HEK293 (cell line): ENCODE measurements at regions not wholly inside any gene's neighbourhood (a gene's known extent, or its start where the extent isn't known, plus 50 kb on each side); places are given as distances from the start of the nearest gene placed in this dataset.

ENCODE experiments used
- KLF7 ChIP-seq: fragments of 450-650 bp; formaldehyde crosslinking; IDR thresholded peaks from 2 replicates; pipeline ENCODE4 v1.5.1; 2016; ENCODE audit warnings: missing biosample characterization, missing genetic modification characterization, borderline replicate concordance
- TF ChIP-seq, protein P1 (sequence below): fragments of 450-650 bp; formaldehyde crosslinking; IDR thresholded peaks from 2 replicates; pipeline ENCODE4 v1.5.1; 2016; ENCODE audit warnings: missing biosample characterization, missing genetic modification characterization
- TF ChIP-seq, protein P2 (sequence below): fragments of 450-650 bp; formaldehyde crosslinking; IDR thresholded peaks from 2 replicates; pipeline ENCODE4 v1.5.1; 2016; ENCODE audit warnings: missing biosample characterization, missing genetic modification characterization

- TF ChIP-seq, protein P1, sequence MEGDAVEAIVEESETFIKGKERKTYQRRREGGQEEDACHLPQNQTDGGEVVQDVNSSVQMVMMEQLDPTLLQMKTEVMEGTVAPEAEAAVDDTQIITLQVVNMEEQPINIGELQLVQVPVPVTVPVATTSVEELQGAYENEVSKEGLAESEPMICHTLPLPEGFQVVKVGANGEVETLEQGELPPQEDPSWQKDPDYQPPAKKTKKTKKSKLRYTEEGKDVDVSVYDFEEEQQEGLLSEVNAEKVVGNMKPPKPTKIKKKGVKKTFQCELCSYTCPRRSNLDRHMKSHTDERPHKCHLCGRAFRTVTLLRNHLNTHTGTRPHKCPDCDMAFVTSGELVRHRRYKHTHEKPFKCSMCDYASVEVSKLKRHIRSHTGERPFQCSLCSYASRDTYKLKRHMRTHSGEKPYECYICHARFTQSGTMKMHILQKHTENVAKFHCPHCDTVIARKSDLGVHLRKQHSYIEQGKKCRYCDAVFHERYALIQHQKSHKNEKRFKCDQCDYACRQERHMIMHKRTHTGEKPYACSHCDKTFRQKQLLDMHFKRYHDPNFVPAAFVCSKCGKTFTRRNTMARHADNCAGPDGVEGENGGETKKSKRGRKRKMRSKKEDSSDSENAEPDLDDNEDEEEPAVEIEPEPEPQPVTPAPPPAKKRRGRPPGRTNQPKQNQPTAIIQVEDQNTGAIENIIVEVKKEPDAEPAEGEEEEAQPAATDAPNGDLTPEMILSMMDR (tag by site-specific recombination) = no peak
- TF ChIP-seq KLF7 = no peak
- TF ChIP-seq, protein P2, sequence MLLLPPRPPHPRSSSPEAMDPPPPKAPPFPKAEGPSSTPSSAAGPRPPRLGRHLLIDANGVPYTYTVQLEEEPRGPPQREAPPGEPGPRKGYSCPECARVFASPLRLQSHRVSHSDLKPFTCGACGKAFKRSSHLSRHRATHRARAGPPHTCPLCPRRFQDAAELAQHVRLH (tag by site-specific recombination) = no peak
These were observed 51.6 kb upstream of the CD28 start for GRCh38 chr2:203654826-203655225.
